ENCODE measurements at regions not wholly inside any gene's neighbourhood (a gene's known extent, or its start where the extent isn't known, plus 50 kb on each side); places are given as distances from the start of the nearest gene placed in this dataset.

DNA sequence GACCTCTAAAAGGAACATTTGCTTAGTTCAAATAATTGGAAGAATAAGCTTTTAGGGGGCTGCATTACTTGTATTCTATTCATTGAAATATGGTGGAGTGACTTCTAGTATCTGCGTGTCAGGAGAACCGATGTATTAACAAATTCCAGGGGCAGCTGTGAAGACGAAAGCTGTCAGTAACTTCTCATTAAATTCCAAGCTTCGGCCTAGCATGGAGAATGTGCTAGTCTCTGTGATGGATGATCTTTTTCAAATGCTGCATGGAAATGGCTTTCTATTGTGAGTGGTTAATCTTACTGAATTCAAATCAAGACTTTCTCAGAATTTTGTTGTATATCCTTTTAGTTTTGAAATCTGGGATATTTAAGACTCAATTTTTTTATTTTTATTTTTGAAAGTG is 429.9 kb downstream of the ADGRL2 start:
- TF ChIP-seq, protein P1, sequence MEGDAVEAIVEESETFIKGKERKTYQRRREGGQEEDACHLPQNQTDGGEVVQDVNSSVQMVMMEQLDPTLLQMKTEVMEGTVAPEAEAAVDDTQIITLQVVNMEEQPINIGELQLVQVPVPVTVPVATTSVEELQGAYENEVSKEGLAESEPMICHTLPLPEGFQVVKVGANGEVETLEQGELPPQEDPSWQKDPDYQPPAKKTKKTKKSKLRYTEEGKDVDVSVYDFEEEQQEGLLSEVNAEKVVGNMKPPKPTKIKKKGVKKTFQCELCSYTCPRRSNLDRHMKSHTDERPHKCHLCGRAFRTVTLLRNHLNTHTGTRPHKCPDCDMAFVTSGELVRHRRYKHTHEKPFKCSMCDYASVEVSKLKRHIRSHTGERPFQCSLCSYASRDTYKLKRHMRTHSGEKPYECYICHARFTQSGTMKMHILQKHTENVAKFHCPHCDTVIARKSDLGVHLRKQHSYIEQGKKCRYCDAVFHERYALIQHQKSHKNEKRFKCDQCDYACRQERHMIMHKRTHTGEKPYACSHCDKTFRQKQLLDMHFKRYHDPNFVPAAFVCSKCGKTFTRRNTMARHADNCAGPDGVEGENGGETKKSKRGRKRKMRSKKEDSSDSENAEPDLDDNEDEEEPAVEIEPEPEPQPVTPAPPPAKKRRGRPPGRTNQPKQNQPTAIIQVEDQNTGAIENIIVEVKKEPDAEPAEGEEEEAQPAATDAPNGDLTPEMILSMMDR (IDR thresholded peaks at IDR 0.05): no peak
- no peak for TF ChIP-seq POLR2A (IDR thresholded peaks at IDR 0.05)
